ENCODE measurements at regions not wholly inside any gene's neighbourhood (a gene's known extent, or its start where the extent isn't known, plus 50 kb on each side); places are given as distances from the start of the nearest gene placed in this dataset.

- H3K4me3 ChIP-seq: no peak overlapping the region
- no peak overlapping the region for H3K27ac ChIP-seq
- H3K36me3 ChIP-seq: no peaks in the 10 kb centered on the region
- ATAC-seq (no peak), DNase-seq (peak in 2 of 4 donors; percentile 52 to 61)
- TF ChIP-seq CTCF (IDR thresholded peaks at IDR 0.05): peak; percentile 45 to 54
- intact Hi-C loops (cut with DNase I): no loop called here
- no peaks in the 10 kb centered on the region for H3K9me3 ChIP-seq
- H3K27me3 ChIP-seq: no peaks in the 10 kb centered on the region
- H3K4me1 ChIP-seq: peaks cover 15 to 40% of the 10 kb centered on the region in 2 donors
These were observed 69.8 kb downstream of the KCNRG start for GRCh38 chr13:50085063-50085462.

- H3K4me3 ChIP-seq: no peak overlapping the region
- no peaks in the 10 kb centered on the region for H3K36me3 ChIP-seq
- no peaks in the 10 kb centered on the region for H3K9me3 ChIP-seq
- H3K27ac ChIP-seq: no peak overlapping the region
- intact Hi-C loops (cut with DNase I): no loop called here
- ATAC-seq (no peak), DNase-seq (no peak)
- H3K4me1 ChIP-seq: peaks cover 0 to 36% of the 10 kb centered on the region in 2 donors
- TF ChIP-seq CTCF (IDR thresholded peaks at IDR 0.05): no peak
- H3K27me3 ChIP-seq: no peaks in the 10 kb centered on the region
These were observed 74.4 kb downstream of the KCNRG start for GRCh38 chr13:50089633-50090032.

GRCh38 chr13:50090211-50090610 is 75.0 kb downstream of the KCNRG start:
- TF ChIP-seq CTCF (IDR thresholded peaks at IDR 0.05): no peak
- Histone ChIP-seq H3K36me3 (no peaks in the 10 kb centered on the region), H3K9me3 (no peaks in the 10 kb centered on the region), H3K4me1 (peaks cover 0 to 31% of the 10 kb centered on the region in 2 donors), H3K4me3 (no peak overlapping the region), H3K27me3 (no peaks in the 10 kb centered on the region), H3K27ac (no peak overlapping the region)
- intact Hi-C loops (cut with DNase I): no loop called here
- DNase-seq: no peak
- ATAC-seq: no peak

- no peak for DNase-seq
- no peak for ATAC-seq
- no peak for TF ChIP-seq CTCF (IDR thresholded peaks at IDR 0.05)
These were observed 79.5 kb downstream of the KCNRG start for GRCh38 chr13:50094615-50095293.

GRCh38 chr13:50098693-50099092 is 83.4 kb downstream of the KCNRG start:
- no peak overlapping the region for H3K4me3 ChIP-seq
- no peak for DNase-seq
- TF ChIP-seq CTCF (IDR thresholded peaks at IDR 0.05): no peak
- intact Hi-C loops (cut with DNase I): no loop called here
- H3K27me3 ChIP-seq: no peaks in the 10 kb centered on the region
- no peak for ATAC-seq
- H3K9me3 ChIP-seq: peaks cover 0 to 3% of the 10 kb centered on the region in 2 donors
- H3K36me3 ChIP-seq: peaks cover 0 to 8% of the 10 kb centered on the region in 2 donors
- H3K4me1 ChIP-seq: peaks cover 0 to 5% of the 10 kb centered on the region in 2 donors
- no peak overlapping the region for H3K27ac ChIP-seq

More at GRCh38 chr13:50094615-50095293, 79.5 kb downstream of the KCNRG start:
- no peak overlapping the region for H3K27ac ChIP-seq
- peaks cover 0 to 3% of the 10 kb centered on the region in 2 donors for H3K9me3 ChIP-seq
- H3K4me3 ChIP-seq: no peak overlapping the region
- no peaks in the 10 kb centered on the region for H3K27me3 ChIP-seq
- H3K4me1 ChIP-seq: peaks cover 0 to 29% of the 10 kb centered on the region in 2 donors
- intact Hi-C loops (cut with DNase I): no loop called here
- peaks cover 0 to 8% of the 10 kb centered on the region in 2 donors for H3K36me3 ChIP-seq

All from left lung (tissue), 4 donors.